GM12874 (cell line): ENCODE measurements at regions not wholly inside any gene's neighbourhood (a gene's known extent, or its start where the extent isn't known, plus 50 kb on each side); places are given as distances from the start of the nearest gene placed in this dataset.

Experiments used
- CTCF ChIP-seq: IDR thresholded peaks from 2 replicates; pipeline ENCODE4 v1.5.1; 2011; ENCODE audit warnings: low read depth, mild to moderate bottlenecking, control low read depth, low read length, moderate library complexity; ENCODE audit not compliant: insufficient read depth

- no peak for TF ChIP-seq CTCF
These were observed 451.0 kb upstream of the ZNF507 start for GRCh38 chr19:31894451-31894850.

GRCh38 chr19:31897292-31897691 is 448.1 kb upstream of the ZNF507 start:
- no peak for TF ChIP-seq CTCF

GRCh38 chr19:31900991-31901390 is 444.4 kb upstream of the ZNF507 start:
- TF ChIP-seq CTCF: no peak

- no peak for TF ChIP-seq CTCF
These were observed 442.6 kb upstream of the ZNF507 start for GRCh38 chr19:31902821-31903220.

GRCh38 chr19:31903979-31904378 is 441.4 kb upstream of the ZNF507 start:
- TF ChIP-seq CTCF: no peak

- no peak for TF ChIP-seq CTCF
These were observed 439.1 kb upstream of the ZNF507 start for GRCh38 chr19:31906111-31906871.

- TF ChIP-seq CTCF: no peak
These were observed 437.7 kb upstream of the ZNF507 start for GRCh38 chr19:31907661-31908060.
